HG03354 (cell line): ENCODE measurements at regions not wholly inside any gene's neighbourhood (a gene's known extent, or its start where the extent isn't known, plus 50 kb on each side); places are given as distances from the start of the nearest gene placed in this dataset.
A peak's percentile ranks its signal among the peaks of the same experiment; 100 is the strongest.

ENCODE experiments used
- ATAC-seq: cut with Tn5 transposase; IDR thresholded peaks from one replicate; pipeline ENCODE4 v1.9.1; 2021; ENCODE audit warnings: mild to moderate bottlenecking; ENCODE audit not compliant: unreplicated experiment, poor library complexity, severe bottlenecking

DNA sequence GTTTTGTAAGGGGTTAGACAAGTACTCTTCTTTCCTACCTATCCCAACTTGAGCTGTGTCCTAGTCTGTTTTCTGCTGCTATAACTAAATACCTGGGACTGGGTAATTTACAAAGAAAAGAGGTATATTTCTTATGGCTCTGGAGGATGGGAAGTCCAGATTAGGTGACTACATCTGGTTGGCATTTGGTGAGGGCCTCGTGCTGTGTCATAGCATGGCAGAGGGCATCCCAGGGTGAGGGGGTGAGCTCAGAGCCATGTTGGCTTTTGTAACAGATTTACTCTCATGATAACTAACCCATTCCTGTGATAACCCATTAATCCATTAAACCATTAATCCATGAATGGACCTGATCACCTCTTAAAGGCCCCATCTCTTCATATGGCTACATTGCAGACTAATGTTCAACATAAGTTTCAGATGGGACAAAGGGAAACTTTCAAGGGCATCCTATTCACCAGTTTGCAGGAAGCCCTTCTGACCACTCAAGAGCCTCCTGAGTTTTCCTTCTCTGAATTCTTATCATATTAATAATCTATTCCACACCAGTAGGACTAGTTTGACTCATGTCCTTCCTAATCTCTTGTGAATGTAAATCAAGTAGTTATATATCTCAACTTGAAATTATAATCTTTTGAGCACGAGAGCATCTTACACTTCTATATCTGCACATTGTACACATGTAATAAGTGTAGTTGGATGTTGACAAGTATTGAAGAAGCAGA, 185.7 kb upstream of the ZPLD1 start:
- ATAC-seq, result no peak

DNA sequence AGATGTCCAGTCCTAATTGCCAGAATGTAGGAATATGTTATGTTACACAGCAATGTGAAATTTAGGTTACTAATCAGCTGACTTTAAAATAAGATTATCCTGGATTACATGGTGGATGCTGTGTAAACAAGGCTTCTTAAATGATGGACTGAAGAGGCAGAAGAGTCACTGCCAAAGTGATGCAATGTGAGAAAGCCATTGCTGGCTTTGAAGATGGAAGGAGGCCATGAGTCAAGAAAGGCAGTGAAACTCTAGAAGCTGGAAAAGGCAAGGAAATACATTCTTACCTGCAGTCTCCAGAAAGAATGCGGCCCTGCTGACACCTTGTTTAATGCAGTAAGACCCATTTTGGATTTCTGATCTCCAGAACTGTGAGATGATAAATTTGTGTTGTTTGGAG, 179.1 kb upstream of the ZPLD1 start:
- no peak for ATAC-seq

DNA sequence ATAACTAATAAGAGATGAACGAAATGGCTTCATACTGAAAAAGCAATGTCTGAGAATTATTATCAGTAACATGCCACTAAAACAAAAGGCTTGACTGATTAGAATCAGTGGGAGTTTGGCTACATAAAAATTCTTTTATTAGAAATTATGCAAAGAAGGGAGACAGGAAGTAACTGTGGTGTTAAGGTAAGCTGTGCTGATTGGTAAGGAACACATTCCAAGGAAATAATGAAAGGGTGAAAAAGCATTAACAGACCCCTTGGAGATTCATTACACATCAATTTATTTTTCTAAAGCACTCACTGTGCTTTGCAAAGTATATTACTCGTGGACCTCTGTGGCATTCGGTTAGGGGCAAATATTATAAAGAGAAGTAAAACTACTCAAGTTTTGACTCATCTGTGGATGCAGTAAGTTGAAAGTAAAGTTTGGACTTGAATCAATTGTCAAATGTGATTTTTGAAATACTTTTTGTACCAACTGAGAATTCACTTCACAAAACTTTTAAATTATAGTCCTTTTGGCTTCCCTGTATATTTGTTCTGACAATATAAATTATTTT, 176.1 kb upstream of the ZPLD1 start:
- peak; percentile 84 for ATAC-seq

DNA sequence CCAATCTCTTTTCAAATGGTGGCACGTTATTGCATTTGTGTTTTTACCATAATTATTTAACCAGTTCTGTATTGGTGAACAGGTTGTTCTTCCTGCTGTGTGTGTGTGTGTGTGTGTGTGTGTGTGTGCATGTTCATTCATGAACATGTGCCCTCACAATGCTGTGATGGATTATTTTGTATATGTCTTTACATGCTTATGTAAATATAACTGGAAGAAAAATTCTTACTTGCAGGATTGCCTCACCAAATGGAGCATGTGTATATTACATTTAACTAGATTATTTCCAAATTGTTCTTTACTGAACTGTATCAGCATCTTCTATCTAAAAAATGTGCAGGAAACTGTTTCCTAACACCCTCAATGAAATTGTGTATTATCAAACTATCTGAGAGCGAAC, 175.2 kb upstream of the ZPLD1 start:
- no peak for ATAC-seq

DNA sequence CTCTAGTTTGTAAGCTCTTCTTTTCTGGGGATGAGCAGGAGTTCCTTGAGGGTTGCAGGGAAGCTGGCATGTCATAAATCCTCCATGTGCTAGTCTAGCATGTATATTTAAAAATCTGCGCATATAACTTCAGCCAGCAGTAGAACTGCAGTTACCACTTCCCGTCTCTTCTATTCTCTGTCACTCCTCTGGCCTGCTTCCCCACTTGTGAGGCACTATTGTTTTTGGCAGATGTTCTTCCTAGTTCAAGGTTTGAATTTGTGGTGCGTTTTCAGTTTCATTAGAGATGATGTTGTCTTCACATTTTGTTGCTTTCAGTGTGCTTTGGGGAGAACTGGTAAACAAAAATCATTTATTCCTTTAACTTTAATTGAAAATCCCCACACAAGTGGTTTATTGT, 169.1 kb upstream of the ZPLD1 start:
- peak; percentile 45 for ATAC-seq

DNA sequence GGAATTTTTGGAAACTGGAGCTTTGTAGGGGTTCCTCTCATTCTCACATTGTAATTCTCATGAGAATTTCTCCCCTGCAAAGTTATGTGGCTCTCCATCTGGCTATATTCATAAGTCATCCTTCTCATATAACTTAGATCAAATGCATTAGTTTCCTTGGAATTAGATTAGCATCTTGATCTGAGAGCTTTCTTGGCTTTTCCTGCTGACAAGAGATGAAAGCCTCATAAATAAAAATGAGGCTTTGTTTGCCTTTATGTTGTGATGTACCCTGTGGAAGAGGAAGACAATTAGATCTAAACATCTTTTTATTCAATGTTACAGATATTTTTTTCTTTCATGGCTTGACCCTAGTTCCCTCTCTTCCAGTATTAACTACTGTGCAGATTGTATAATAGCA, 165.4 kb upstream of the ZPLD1 start:
- ATAC-seq, result no peak

DNA sequence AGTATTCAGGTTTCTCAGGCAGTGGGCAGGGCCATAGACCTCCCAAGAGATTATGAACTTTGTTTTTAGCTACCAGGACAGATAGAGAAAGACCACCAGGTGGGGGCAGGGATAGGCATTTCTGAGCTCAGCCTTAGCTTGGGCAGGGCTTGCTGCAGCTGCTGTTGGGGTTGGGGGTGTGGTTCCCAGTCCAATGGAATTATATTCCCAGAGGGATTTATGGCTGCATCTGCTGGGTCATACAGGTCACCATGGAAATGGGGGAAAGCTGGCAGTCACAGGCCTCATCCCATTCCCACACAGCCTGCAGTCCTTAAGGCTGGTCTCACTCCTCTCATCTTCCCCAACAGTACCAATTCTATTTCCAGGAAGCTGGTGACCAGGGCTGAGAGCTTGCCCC, 144.6 kb upstream of the ZPLD1 start:
- no peak for ATAC-seq

DNA sequence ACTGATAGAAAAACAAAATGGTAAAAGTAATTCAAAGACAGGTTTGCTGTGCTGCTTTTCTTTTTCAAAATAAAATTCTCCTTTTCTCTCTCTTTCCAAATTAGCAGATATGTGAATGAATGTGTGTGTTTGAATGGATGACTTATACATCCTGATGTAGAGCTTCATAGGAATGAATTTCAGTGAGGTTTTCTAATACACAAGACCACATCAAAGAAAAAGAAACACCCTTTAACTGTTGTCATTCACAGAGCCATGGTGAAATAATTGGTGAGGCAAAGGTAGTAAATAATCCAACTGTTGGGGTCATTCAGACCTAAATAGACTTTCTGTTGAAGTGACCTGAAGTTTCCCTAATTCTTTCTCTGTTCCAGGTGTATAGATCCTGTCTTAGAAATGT, 139.1 kb upstream of the ZPLD1 start:
- ATAC-seq, result no peak

DNA sequence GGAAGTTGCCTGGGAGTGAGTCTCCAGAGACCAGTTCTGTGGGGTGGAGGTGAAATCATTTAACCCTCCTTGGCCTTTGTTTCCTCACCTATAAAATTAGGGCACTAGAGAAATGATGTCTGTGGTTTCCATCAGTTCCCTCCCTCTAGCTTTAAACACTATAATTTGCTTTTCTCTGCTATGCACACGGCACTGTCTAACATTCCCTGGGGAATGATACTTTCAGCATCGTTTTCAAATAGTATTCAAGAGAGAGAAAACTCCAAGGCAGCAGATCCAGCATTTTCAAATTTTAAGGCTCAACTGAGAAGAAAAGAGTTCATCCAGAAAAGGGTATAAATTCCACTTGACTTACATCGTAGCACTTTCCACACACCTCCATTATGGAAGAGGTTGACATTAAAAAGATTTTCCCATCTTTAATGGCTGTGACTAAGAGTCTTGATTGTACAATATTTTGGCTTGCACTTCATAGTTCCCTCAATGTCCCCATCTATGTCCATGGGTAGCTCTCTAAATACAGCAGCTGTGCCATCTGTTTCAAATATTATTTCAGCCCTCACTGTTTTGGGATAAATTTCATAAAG, 137.7 kb upstream of the ZPLD1 start:
- ATAC-seq, result no peak

DNA sequence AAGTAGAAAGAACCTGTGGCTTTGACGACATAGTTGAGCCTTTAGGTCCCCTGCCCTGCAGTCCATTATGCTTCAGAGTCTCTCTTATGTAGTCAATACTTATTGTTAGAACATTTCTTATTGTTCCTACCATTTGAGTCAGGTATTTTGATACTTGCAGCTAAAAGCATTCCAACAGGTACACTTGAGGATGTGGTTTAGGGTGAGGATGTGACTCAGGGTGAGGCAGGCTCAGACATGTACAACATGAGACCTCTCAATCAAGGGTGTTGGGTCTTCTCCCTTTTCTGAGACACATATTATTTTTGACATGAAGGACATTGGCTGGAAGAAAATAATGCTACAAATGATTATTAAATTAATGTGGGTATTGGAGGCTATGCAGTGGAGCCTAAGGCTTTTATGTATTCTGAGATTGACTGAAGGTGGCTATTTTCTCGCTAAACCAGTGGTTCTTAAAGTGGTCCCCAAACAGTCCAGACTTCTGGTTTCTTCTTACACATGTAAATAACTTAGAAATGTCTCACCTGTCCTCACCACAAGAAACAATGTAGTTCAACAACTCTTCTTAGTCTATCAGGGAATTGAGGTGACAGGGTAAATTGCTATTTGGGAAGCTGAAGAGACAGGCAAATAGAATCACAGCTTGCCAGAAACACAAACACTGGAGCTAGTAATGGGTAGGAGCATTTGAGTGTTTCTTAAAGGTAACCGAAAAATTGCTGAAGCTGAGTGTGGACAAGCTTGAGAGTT, 135.5 kb upstream of the ZPLD1 start:
- no peak for ATAC-seq

DNA sequence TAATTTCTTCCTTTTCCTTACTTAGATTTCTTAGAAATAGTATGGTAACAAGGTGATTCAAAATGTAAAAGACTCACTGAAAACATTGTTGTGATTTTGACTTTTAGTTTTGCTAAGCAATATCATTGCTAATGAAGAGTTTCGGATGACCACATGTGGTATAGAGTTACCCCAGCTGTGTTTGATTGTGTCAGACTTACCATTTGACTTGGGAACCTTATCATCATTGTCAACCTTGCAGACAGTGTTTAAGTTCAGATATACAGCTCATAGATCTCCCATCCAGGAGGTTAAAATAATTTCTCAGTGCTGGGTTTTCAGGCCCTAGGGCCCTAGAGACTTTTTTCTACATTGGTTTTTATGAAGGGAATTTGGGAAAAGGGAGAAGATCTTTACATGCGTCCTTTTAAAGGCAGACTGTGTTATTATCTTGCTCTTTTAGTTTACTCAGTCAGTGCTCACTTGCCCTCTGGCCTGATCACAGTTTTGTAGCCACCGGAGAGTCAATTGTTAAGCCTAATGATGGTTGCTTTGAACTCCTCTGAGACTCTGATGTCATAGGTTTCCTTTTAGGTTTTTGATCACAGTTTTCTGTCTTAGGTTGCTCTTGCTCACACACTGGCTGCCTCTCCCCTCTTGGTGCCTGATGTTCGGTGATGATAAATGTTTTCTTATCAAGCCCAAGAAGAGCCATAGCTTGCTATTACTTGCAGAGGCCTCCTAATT, 133.5 kb upstream of the ZPLD1 start:
- no peak for ATAC-seq

DNA sequence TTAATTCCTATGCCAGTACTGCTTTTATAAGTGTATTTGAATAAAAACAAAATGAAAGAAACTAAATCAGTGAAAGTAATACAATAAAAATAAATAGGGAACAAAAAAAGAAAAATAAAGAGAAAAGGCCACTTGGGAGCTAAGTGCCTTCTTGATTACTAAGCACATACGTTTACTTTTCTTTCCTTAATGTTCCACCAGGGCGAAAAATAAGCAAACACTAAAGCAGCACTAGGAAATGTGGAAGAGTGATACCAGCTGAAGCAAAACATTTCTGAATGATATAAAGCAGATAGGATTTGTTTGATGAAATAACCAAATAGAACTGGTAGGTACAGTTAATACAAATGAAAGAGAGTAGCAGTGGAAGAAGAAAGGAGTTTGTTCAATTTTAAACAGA, 132.8 kb upstream of the ZPLD1 start:
- ATAC-seq, result no peak

DNA sequence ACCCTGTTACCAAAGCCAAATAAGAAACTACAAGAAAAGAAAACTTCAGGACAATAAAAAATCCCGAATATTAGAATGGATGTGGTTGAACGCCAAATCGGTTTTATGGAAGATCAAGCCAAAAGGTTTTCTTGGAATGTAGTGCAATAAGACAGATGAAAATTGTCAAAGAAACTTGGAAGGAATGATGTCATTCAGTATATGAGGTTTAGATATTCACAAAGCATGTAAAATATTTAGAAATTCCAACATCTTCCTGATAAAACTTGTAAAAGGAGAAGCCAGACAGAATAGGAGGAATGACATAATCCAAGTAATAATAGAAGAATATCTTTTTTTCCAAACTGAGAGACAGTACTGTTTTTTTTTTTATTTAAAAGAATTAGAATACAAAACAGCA, 130.3 kb upstream of the ZPLD1 start:
- no peak for ATAC-seq

DNA sequence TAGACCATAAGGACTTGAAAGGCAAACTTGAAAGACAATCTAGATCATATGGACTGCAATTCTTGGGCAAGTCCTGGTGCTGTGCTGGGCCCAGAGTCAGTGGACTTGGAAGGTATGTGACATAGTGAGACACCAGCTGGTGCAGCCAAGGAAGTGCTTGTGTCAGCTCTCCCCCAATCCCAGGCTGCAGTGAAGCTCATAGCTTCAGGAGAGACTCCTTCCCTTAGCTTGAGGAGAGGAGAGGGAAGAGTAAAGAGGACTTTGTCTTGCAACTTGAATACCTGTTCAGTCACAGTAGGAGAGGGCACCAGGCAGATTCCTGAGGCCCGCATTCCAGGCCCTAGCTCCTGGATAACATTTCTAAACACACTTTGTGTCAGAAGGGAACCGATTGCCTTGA, 127.4 kb upstream of the ZPLD1 start:
- no peak for ATAC-seq

DNA sequence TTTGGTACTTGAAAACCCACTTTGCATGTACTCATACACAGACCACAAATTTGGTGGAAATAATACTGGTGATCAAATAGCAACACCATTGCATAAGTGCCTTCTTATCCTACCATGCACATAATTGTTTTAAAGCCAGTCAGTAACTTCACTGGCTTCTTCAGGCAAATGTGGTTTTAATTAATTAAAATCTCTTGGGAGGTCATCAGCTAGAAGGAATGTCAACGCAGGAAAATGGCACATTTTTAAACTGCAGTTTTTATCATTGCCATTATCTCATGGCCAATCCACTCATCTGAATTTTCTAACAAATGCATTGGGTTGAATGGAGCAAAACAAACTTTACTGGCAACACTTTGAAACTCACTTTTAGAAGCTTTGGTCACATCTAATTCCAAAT, 105.7 kb upstream of the ZPLD1 start:
- no peak for ATAC-seq

DNA sequence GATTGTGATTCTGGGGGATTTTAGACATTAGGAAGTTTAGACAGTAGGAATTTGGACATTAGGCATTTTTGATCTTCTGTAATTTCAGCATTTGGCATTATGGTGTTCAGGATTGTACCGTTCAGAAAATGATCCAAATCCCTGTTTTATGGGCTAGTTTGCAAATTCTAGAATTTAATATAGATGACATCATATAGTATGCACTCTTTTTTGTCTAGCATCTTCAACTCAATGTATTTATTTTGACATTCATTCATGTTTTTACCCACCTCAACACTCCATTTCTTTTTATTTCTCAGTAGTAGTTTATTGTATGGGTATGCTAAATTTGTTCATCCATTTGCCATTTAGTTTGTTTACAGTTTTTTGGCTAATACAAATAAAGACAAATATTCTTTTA, 105.3 kb upstream of the ZPLD1 start:
- ATAC-seq, result no peak

DNA sequence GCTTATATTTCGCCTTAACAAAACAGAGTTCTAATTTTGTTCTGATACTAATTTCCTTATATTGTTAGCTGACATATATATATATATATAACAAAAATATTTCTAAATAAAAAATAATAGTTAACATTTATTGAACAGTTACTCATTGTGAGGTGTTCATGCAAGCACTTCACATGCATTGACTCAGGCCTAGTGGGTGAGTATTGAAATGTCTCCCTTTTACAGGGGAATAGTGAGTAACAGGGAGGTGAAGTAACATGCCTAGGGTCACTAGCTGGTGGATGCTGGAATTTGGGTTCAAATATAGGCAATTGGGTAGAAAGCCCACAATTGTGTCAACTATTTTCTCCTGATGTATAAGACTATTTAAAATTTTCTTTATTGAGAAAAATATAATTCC, 102.6 kb upstream of the ZPLD1 start:
- no peak for ATAC-seq

DNA sequence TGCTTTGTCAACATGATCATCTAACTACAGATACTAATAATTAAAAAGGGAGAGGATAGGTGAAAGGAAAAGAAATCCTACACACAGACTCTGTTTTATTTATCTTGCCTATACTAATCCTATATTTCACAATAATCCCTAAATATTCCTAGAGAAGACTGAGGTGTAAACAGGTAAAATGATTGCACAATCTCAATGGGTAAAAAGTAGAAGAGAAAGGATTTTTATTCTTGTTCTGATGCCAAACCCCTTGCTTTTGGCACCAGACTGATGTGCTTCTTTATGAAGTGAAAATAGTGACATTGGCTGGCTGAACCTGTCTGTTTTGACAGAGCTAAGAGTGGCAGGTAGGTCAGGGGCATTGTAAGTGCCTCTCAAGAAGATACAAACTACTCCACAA, 101.9 kb upstream of the ZPLD1 start:
- no peak for ATAC-seq

DNA sequence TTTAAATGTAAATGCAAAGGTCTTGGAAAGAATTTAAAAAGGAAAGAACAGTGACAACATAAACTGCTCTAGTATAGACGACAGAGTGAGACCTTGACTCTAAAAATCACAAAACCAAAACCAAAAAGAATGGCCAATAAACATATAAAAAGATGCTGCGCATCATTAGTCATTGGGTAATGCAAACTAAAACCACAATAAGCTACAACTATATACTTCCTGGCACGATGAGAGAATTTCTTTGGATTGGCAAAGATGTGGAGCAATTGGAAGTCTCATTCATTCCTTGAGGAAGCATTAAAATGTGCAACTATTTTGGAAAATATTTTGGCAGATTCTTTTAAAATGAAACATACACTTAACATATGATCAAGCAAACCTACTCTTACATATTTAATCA, 98.7 kb upstream of the ZPLD1 start:
- no peak for ATAC-seq

DNA sequence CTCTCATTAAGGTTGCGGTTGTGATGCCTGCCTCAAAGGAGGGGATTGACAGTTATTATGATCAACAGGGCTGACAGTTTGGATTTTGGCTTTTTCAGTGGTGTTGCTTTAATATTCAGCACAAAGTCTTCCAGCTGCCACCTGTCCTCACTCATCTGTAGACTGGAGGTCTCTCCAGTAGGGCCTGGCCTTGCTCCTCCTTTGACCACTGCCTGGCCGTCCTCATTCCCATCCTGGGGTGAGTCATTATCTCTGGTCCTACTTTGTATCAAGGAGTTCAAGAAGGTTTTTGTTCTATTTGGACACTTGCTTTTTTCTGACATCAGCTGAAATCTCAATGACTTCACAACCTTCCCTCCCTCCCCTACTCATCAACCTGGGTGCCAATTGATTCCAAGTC, 95.1 kb upstream of the ZPLD1 start:
- no peak for ATAC-seq
